Posterior cingulate gyrus (tissue), 11 donors: ENCODE measurements at regions not wholly inside any gene's neighbourhood (a gene's known extent, or its start where the extent isn't known, plus 50 kb on each side); places are given as distances from the start of the nearest gene placed in this dataset.

Experiments used
- DNase-seq, 10 donors: peaks; one replicate each; pipeline versions ENCODE4 v3.0.0 to v3.0.0-alpha.2; 2020 to 2021; ENCODE audit warnings: mixed read lengths in 3 of 10
- intact Hi-C: fragments of 100-400 bp; cut with DNase I; formaldehyde crosslinking; loops from one replicate; pipeline ENCODE4 v1.15.1; 2023

DNA sequence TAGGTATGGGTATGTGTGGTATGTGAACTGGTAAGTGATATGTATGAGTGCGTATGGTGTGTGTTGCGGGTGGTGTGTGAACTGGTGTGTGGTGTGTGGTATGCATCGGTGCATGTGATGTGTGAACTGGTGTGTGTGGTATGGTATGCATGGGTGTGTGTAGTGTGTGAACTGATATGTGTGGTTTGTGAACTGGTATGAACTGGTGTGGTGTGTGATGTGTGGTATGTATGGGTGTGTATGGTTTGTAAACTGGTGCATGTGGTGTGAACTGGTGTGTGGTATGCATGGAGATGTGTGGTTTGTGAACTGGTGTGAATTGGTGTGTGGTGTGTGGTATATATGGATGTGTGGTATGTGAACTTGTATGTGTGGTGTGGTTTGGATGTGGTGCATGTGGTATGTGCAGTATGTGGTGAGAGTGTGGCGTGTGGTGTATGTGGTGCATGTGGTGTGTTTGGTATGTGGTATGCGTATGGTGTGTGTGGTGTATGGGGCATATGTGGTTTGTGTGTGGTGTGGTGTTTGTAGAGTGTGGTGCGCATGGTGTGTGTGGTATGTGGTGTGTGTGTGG is 208.9 kb upstream of the TNP1 start:
- intact Hi-C loops, result loop anchor here (10.0 kb wide), 1 partner anchor 374 kb away; the partner anchor contains the start of gene IGFBP5

GRCh38 chr2:217067787-217068186 is 207.9 kb upstream of the TNP1 start:
- intact Hi-C loops, result loop anchor here (10.0 kb wide), 1 partner anchor 373 kb away; the partner anchor contains the start of gene IGFBP5
- DNase-seq, result no peak

More for the DNA sequence above, 208.9 kb upstream of the TNP1 start:
- DNase-seq, result no peak

DNA sequence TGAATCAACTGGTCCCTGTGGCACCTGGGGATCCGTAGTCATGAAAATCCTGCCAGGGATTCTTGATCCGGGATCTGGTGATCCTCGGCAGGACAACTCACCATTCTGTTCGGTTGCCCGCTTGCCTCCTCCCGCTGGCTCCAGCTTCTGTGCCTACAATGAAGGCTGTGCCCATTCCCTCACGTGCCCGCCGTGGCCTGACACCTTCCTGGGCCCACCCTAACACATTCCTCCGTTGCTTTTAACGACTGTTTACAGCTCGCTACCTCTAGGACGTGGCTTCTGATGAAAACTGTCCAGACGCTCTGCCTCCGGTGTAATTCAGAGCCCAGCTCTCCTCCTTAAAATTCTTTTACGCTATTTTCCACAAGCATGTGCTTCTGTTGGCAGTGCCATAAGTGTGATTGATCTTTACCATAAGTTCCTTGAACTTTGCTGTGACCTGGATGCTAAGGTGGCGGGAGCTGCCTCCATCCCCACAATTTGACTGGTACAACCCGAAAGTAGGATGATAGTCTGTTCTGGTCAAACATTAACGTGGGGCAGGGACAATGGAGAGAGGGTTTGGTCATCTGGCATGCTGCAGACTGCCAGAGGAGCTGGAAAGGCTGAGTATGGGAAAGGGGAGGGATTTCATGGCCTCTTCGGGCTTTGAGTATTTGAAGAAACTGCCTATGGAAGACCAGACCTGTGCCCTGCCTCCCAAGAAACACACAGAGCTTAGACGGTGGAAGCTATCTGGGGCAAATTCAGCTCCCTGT is 206.8 kb upstream of the TNP1 start:
- intact Hi-C loops, result loop anchor here (10.0 kb wide), 1 partner anchor 372 kb away; the partner anchor contains the start of gene IGFBP5
- DNase-seq, result no peak

DNA sequence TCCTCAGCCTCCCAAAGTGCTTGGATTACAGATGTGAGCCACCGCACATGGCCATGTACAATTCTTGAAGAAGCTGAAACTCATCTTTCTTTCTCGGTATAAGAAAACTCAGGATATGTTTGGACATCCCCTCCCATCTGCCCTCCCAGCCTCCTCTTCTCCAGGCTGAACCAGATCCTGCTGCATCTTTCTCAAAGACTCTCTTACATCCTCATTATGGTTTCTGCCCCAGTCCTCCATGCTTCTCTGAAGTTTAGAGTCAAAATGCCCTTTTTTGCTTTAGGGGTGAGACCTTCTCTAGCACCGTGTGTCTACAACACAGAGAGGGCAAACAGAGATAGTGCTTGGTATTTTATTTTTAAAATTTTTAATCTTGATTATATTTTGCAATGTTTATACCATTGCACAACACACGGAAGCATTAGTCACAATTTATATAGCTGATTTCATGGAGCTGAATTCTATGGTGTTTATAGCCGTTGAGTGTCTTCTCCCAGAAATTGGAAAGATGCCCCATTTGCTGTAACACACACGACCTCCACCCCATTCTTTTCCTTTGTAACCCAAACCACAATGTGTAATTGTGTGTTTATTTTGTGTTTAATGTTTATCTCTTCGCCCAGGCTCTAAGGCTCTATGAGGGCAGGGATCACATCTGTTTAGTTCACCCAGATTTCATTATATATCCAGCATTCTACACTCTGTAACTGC is 206.0 kb upstream of the TNP1 start:
- DNase-seq, result no peak
- intact Hi-C loops, result loop anchor here (10.0 kb wide), 1 partner anchor 371 kb away; the partner anchor contains the start of gene IGFBP5

DNA sequence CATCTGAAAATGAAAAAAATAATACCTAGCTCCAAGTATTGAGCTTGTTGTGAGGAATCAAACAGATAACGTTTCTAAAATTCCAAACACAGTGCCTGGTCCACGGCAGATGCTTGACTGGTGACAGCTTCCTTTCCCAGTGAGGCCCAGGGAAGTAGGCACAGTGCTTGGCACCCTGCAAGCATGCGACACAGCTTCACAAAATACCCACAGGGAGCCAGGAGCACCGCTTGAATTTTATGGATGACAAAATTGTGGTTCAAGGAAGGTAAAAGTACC is 205.1 kb upstream of the TNP1 start:
- intact Hi-C loops, result loop anchor here (10.0 kb wide), 1 partner anchor 370 kb away; the partner anchor contains the start of gene IGFBP5
- DNase-seq, result no peak

DNA sequence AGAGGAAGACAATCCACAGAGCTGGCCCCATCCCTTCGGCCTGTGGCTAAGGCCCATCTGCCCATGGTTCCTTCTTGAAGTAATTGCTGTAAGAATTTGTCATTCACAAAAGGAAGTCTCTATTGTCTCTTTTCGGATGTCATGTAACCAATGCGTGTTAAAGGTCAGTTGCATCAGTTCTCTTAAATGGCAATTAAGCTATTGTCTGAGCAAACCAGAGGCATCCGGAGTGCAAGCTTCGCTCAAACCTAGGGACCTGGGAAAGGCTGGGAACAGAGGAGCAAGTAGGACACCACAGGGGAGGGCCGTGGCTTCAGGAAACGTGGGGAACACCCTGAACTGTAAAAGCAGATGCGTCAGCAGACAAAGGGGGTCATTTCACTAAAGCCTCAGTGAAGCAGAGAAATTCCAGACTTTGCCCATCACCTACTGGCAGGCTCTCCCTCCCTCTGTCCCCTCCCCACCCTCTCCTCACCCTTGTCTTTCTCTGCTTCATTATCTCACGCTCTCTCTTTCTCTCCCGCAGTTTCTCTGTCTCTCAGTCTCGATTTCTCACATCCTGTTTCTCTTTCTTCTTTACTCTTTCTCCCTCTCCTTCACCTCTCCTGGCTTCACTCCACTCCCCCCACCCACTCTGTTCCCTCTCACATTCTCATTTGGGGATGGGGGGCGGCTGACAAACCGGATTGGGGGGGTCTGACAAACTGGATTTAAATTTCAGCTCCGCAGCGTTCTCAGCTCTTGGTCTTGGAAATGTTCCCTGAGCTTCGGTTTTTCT is 204.6 kb upstream of the TNP1 start:
- DNase-seq, result no peak
- intact Hi-C loops, result loop anchor here (10.0 kb wide), 1 partner anchor 370 kb away; the partner anchor contains the start of gene IGFBP5

DNA sequence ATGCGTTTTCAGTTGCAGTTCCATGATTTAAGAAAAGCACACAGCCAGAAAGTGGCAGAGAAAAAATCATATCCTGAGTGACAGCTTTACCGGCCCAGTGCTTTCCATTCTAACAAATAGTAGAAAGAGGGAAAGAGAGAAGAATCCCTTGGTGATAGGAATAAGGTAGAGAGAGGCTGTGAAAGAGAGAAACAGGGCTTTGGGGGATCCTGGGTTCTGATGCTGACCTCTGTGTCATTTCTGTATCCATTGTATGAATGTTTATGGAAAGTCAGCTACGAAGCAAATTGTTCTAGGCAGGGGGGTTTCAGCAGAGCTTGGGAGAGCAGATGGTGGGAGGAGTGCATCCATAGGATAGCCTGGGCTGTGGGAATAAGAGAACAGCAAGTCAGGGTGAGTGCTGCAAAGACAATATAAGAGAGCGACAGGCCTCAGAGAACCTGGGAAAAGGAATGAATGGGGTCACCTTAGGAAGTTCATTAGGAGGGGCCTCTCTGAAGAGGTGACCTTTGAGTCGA is 203.4 kb upstream of the TNP1 start:
- intact Hi-C loops, result loop anchor here (10.0 kb wide), 1 partner anchor 368 kb away; the partner anchor contains the start of gene IGFBP5
- DNase-seq, result no peak

- DNase-seq, result no peak
- intact Hi-C loops, result loop anchor here (10.0 kb wide), 1 partner anchor 368 kb away; the partner anchor contains the start of gene IGFBP5
Observed at GRCh38 chr2:217062768-217063167, 202.9 kb upstream of the TNP1 start.

- peak in 9 of 10 donors; percentile 9 to 88 (median 33) for DNase-seq
- intact Hi-C loops, result loop anchor here (10.0 kb wide), 1 partner anchor 367 kb away; the partner anchor contains the start of gene IGFBP5
Observed at GRCh38 chr2:217061916-217062505, 202.1 kb upstream of the TNP1 start.

GRCh38 chr2:217060951-217061547 is 201.2 kb upstream of the TNP1 start:
- DNase-seq, result no peak
- intact Hi-C loops, result loop anchor here (10.0 kb wide), 1 partner anchor 366 kb away; the partner anchor contains the start of gene IGFBP5

DNA sequence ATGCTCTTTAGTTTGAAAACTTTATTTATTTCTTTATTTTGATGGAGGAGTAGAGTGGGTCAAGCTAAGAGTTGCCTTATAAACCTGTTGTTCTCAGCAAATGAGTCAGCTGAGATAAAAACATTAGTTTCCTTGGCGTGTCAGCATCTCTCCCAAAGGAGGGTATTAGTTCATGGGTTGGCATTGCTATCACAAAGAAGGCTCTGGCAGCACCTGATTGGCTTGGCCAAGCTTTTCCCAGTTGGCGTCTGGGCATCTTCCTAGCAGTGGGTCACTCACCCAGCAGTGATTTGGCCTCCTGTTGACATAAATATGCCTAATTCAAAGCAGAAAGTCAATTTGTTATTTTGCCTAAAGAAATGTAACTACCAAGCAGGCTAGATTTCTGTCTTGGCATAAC is 200.7 kb upstream of the TNP1 start:
- no peak for DNase-seq
- intact Hi-C loops, result loop anchor here (10.0 kb wide), 1 partner anchor 366 kb away; the partner anchor contains the start of gene IGFBP5

DNA sequence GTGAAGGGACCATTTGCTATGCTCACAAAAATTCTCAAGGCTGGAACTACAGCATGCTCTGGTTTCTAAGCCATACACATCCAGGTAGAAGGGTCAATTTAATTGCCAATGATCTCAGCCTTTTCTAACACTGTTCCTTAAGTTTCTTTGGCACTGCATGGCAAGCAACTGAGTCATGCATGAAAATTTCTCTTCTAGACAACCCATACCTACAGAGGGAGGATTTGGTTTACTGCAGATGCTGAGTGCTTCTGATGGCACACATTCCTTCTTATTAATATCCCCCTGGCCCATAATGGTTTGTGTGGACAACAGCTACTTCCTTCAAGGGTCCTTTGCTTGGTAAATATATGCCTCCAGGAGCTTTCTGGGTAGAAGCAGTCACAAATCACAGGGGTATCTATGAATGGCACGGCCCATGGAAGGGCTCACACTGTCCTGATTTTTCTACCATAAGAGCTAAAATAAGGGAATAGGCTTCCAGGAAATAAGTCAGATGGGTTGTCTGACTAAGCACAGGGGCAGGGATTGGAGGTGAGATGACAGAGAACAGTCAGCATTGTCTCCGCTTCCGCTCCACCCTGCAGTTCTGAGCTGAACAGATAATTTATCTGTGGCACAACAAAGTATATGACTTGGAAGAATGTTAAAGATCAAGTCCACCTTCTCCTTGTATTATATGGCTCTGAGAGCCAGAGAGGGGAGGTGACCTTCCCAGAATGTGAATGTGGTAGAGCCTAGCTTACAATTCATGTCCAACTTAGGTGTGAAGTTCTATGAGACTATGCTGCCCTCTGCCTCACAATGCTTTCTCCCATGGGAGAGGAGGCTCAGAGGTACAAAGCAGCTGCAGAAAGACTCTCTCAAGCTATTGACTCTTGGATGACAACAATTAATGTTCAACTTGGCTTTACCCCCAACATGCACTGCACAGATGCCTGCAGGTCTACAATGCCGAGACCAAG is 199.2 kb upstream of the TNP1 start:
- intact Hi-C loops, result no loop called here
- no peak for DNase-seq

DNA sequence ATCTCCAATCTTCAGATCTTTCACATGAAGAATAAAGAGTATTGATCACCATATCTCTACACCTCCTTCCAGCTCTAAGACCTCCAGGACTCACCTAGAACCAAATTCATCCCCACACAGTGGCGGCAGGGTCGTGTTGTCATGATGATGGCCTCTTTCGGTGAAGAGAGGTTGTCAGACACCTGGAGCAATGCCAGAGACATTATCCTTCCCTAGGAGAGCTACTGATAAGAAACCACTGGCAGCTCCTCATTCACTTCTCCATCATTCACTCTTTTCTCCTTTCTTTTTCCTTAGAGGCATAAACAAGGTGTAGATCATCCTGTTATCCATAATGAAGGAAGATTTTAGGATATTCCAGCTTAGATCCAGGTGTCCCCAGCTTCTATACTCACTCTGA is 197.9 kb upstream of the TNP1 start:
- intact Hi-C loops, result no loop called here
- DNase-seq, result no peak

DNA sequence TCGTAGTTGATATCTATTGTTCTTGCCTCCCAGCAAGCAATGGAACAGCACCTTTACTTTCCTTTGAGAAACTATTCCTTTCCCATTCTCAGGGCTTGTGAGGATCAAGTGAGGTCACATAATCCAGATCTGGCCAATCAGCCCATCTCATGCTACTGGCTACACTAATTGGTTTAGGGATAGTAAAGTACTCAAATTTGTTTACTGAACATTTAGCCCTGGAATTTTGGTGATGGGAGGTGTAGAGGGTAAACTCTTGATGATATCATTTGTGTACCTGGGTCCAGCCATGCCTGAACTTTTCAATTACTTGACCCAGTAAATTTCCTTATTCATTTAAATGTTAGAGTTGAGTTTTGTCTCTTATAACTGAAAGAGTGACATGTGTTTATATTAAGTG is 195.8 kb upstream of the TNP1 start:
- no peak for DNase-seq
- intact Hi-C loops, result no loop called here

GRCh38 chr2:217054791-217055190 is 194.9 kb upstream of the TNP1 start:
- no peak for DNase-seq
- intact Hi-C loops, result no loop called here

- intact Hi-C loops, result no loop called here
- DNase-seq, result no peak
Observed at GRCh38 chr2:217052856-217053577, 193.2 kb upstream of the TNP1 start.

DNA sequence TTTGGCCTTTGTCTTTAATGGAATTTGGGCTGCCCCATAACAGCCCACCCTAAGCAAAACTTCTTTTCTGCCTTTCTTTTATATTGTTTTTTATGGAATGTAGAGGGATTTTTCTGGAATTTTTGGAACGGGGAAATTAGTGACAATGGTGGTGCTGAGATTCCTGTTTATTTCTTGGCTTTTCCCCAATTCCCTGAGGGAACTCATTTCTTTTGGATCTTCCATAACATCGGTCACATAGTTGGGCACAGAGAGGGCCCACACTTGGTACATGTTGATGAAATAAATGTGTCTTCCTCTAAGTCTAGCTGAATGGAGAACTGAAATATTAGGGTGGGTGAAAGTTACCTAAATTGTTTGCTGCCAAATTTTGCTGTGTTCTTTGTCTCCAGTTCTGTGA is 191.6 kb upstream of the TNP1 start:
- DNase-seq, result no peak
- intact Hi-C loops, result no loop called here
